Inflammatory macrophage treated with lipopolysaccharide for 1 hour (primary cell): ENCODE measurements at regions not wholly inside any gene's neighbourhood (a gene's known extent, or its start where the extent isn't known, plus 50 kb on each side); places are given as distances from the start of the nearest gene placed in this dataset.
"Not testable (repeated sequence)": the region's sequence is repeated elsewhere in the genome, so short reads cannot be mapped to it uniquely, and the experiment has no call there.

Source experiments
- DNase-seq, 2 donors: peaks; one replicate each; pipeline ENCODE4 v3.0.0-alpha.2; 2020 to 2022

DNA sequence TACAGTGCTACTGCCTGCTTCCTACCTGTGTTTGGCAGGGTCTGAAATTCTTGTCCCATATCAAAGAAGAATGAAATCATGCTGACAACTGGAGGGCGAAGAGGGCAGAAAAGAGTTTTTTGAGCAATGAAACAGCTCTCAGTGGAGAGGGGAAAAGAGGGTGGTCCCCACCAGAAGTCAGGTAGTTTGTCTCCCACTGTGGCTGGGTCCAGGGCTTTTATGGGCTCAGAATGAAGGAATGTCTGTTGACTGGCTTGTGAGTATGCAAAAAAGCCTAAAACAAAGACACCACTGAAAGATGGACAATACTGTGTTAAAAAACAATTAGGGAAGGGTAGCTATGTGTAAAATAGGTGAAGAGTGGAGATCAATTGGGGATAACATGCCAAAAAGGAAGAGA, 115.0 kb downstream of the ADAM29 start:
- no peak for DNase-seq

DNA sequence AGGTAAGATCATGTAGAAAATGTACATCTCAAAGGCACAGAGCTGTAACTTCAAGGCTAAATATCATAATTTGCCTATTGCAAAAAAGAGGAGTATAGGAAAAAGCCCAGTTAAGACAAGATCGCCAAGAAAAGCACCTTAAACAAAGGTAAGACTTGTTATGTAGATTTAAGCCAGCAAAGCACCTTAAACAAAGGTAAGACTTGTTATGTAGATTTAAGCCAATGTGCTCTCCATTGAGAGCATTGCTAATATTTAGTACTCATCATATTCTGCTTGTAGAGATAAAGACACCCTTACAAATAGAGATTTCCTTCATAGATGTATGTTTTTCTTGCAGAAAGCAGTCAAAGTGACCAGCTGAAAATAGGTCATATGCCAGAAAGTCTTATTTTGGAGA, 115.8 kb downstream of the ADAM29 start:
- DNase-seq, result no peak

DNA sequence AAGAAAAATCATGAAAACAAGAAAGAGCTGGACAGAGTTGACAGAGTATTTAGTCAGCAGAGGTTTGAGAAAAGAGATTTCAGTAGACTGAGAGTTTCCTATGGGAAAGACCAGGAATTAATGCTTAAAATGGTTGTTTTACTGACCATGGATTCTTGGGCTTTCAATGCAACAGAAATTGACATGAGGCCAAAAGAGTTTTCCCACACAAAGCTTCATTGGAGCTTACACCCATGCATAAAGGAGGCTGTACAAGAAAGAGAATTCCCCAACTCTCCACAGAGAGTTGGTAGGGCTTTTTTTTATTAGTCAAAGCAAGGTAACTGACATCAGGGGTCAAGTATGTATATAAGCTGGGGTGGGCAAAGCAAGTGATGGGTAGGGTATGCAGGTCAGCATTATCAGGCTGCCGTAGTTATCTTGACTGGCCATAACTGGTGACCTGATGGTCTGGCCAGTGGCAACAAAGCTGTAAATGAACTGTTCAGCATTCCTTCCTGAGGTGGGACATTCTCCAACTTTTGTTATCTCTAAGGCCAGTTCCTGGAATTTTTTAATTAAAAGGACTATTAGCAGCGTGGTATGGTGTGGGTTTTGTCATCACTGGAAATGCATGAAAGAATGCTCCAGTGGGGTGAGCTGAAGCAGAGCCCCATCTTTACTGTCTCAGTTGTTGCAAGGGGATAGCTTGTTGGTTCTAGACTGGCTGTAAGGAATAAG, 117.0 kb downstream of the ADAM29 start:
- no peak for DNase-seq

DNA sequence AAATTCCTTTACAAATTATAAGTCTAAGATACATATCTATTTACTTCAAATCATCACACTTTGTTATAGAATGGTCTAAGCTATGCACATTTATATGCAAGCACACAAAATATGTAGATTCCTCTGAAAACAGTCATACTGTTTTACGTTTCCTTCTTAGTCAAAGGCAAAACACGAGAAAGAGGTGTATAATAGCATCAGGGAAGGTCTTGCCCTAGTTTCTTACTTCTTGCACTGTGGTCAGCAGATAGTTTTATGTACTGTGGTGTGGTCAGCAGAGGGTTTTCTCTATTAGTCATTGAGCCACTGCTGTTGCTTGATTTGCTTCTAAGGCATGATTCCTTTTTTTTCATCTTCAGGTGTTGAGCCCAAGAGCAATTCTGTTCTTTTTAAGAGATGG, 117.7 kb downstream of the ADAM29 start:
- DNase-seq, result no peak

DNA sequence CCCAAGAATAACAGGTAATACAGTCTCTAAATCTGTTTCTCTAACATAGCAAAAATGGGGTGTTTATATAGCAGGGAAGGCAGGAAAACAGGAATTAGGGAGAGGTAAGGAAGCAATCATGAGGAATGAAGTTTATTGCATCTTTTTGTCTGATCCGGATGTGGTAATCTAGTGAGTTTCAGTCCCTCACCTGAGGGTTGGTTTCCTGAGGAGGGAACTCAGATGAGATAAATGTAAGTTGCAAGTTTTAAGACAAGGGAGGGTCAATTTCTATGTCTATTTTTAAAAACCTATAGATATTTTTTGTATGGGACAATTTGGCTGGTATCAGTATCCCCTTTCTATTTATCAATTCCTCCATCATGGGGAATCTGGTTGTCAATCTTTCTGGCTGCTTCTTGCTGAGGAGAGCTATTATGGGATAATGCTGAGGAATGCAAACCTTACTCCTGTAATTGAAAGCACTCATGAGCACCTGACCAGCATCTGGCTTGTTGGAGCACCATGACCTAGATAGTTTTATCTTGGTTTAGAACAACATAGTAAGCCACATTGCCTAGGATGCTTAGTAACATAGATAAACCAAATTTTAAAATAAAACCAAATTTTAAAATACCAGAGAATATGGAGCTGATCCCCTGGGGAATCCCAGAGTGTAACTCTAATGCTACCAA, 130.1 kb downstream of the ADAM29 start:
- no peak for DNase-seq

DNA sequence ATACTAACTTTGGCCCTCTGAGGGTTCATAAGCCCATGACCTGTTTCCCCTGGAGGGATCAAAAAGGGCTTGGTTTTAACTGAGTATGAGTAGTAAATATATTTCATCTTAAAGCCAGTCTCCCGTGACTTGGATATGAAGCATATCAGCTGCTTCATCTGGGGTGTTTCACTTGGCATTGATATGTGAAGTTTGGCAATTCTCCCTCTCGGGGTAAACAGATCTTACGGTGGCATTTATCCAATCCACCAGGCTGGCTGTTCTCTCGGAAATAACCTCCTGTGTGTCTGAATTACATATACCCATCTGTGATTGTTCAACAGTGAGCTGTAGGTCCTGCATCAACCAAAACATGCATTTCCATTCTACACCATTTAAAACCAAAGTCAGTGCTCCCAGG, 130.7 kb downstream of the ADAM29 start:
- no peak for DNase-seq

DNA sequence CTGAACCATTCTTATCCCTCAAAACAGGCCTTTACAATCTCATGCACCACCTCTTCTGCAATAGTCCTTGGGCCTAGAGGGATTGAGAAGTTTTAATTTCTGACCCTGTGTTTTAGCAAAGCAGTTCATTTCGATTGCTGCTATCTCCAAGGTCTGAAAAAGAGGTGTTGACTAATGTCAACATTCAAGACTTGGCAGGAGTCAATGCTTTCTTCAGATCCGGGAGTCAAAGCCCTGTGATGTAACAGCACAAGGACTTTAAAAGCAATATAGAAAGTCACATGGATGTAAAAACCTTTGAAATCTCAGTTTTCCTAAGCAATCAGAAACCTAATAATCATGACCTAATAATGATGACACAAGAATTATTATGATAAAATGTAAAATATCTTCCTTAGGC, 133.8 kb downstream of the ADAM29 start:
- no peak for DNase-seq

DNA sequence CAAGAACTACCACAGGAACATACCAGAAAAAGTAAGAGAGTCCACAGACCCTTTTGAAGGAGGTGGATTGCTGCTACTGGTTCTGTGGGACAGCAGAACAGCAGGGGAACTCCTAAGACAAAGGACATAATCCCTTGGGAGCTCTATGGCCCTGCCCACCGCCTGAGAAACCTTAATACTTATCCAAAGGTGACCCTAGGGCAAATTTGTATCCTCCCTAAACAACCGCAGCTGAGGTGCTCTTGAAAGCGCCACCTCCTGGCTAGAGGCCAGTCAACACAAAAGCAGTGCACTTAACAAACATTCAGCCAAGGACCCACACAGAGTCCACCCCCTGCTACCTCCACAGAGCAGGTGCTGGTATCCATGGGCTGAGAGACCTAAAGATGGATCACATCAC, 136.8 kb downstream of the ADAM29 start:
- DNase-seq, result no peak

DNA sequence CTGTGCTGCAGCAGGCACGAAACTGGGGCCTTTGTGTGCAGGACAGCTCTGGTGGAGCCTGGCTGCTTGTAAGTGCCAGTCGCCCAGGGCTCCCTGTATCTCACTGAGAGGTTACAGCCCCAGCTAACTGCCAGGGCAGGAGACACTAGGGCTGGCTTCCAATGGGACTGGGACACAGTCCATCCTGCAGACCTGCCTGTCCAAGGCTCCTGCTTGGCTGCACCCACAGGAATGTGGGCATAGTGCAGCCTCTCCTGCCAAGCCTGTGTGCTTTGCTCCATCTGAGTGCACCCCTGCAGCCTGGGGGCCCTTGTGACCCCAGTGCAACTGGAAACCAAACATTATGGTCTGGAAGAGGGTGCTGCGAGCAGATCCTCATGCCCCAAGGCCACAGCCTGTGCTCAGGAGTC, 144.0 kb downstream of the ADAM29 start:
- no peak for DNase-seq

DNA sequence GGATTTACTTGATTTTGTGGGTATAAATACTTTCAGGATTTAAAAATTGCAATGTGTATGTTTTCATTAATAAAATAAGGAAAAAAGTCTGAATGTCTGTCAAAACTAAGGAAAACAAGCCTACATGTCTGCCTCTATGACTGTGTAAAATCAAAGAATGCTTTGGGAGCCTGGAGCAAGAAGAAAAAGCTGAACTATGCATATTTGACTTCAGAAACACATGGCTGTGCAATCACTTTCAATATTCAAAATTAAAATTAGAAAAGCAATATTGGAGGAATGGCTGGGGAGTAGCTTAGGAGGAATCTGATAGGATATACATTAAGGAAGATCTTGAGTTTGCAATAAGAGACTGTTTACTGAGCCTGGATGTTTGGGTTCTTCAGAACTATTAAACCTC, 147.1 kb downstream of the ADAM29 start:
- no peak for DNase-seq

DNA sequence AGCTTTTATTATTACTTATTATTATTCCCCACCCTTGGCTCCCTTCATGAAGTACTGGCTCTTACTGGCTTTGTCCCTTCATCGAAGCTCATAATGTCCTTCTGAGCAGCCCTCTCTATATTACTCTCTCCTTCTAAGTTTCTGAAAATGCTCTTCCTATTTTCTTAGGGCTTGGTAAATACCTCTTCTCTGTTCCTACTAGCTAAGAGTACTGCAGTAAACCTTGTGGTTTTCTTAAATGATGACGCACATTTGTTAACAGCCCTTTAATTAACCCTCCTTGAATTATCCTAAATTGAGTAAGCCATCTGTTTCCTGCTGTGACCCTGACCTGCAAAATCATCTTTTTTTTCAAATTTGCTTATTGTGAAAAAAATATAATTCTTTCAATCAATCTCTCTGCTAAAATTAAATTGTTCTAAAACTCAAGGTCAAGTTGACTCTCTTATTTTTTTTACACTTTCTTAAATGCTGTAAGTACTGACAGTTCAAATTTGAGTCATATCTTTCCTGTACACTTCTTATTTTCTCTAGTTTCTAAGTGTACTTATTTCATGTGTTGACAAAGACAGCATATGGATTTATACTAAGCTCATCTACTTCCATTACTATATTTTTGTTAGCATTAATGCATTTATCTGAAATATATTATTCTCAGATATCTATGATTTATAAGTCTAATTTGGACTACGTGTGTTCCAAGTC, 148.9 kb downstream of the ADAM29 start:
- DNase-seq, result no peak

DNA sequence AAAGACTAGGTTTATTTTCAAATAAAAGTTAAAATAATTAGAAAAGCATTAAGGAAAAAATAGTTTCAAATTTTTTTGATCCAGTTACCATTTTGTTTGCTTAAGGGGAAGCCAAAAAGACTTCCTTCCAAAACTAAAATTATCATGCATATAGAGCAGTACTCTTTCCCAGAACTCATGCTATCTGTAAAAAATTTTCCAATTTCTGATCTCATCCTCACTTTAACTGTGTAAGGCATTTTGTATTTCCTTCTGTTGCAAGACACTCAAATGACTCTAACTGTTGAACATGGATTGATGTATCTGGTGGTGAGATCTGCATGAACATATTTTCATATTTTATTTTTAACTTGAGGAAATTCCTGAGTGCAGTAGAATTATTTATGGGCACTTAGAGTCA, 150.1 kb downstream of the ADAM29 start:
- no peak for DNase-seq

DNA sequence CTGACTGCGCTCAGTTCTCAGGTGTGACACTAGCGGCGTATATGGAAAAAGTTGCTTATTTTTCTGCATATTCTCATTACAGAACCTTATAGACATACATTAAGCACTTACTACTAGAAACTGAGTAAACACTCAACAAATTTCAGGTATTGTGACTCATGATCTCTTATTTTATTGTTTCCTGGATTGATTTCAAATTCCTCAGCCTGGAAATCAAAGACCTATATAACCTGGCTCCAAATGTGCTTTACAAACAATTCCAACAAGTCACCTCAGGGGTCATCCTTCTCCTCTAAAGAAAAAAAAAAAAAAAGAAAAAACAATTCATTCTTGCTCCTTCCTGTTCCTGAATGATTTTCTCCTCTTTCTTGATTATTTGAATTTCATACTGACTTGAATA, 152.3 kb downstream of the ADAM29 start:
- DNase-seq, result no peak

DNA sequence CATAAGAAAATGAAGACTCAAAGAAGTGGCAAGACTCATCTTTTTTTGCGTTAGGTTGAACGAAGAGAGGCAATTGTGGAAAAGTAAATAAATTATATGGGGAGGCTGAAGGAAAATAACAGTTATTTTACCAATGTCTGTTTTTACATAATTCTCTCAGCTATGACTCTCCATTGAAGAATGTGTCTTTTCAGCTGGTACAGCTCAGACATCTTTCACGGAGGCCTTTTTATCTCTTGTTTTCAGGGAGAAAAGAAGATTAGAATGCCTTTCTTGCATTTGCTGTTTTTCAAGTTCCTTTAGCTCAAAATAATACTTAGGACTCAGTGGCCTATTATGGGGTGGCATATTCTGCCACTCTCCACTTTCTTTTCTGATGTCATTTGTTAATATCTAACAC, 153.0 kb downstream of the ADAM29 start:
- no peak for DNase-seq

DNA sequence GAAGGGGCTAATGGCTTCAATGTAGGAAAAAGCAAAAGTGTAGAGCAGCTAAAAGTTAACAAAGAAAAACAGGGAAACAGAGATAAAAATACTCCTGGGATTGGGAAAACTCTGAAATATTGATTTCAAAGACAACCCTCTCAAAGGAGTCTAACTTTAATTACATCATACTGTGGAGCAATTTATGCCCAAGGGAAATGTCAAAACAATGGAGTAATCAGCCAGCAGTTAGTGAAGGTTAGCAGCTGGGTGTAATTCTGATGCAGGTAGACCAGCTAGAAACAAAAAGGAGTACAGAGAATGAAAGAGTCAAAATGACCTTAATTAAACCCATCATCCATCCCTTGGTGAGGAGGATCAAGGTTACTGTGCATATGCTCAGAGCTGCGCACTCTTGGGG, 169.0 kb downstream of the ADAM29 start:
- no peak for DNase-seq

DNA sequence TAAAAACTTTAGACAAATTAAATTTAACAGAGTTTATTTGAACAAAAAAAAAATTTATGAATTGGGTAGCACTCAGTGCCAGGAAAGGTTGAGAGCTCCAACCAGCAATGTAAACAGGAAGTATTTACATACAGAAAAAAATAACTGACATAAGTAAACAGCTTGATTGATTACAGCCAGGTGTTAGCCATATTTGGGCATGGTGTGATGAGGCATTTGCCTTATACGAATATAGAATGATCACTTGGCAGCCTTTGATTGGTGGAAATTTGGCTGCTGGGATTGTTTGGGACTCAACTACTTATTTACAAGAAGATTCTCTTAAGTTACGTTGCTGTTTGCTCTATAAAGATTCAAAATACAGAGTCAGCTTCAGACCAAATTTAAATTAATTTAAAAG, 172.0 kb downstream of the ADAM29 start:
- no peak for DNase-seq

DNA sequence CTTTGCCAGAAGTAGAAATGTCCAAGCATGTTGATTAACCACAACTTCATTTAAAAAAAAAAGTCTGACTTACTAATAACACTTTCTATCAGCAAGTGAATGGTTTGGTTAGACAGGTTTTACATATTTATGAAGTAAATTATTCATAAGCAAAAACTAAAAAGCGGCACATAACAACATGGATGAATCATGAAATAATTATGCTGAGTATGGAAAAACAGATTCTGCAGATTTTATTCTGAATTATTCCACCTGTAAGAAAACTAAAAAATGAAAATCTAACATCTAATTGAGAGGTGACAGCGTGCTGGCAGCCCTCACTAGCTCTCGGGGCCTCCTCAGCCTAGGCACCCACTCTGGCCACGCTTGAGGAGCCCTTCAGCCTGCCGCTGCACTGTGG, 173.5 kb downstream of the ADAM29 start:
- DNase-seq, result no peak

DNA sequence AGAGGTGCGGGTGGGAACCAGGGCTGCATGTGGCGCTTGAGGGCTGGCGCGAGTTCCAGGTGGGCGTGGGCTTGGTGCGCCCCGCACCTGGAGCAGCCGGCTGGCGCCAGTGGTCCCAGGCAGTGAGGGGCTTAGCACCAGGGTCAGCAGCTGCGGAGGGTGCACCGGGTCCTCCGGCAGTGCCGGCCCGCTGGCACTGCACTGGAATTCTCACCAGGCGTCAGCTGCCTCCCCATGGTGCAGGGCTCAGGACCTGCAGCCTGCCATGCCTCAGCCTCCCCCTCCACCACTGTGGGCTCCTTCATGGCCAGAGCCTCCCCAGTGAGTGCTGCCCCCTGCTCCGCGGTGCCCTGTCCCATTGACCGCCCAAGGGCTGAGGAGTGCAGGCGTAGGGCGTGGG, 174.0 kb downstream of the ADAM29 start:
- DNase-seq, result no peak

DNA sequence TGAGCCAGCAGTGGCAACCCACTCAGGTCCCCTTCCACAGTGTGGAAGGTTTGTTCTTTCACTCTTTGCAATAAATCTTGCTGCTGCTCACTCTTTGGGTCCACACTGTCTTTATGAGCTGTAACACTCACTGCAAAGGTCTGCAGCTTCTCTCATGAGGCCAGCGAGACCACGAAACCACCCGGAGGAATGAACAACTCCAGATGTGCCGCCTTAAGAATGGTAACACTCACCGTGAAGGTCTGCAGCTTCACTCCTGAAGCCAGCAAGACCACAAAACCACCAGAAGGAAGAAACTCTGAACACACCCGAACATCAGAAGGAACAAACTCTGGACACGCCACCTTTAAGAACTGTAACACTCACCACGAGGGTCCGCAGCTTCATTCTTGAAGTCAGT, 174.9 kb downstream of the ADAM29 start:
- not testable (repeated sequence) for DNase-seq

DNA sequence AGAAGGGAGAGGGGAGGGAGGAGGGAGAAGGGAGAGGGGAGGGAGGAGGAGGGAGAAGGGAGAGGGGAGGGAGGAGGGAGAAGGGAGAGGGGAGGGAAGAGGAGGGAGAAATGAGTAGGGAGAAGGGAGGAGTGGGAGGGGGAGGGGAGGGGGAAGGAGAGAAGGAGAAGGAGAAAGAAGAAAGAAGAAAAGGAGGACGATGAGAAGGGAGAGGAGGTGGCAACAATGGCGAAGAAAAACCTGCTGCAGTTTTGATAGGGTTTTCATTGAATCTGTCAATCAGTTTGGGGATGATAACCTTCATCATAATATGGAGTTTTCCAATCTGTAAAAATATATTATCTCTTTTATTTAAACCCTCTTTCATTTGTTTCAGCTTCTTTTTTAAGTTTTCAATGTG, 185.2 kb downstream of the ADAM29 start:
- no peak for DNase-seq

DNA sequence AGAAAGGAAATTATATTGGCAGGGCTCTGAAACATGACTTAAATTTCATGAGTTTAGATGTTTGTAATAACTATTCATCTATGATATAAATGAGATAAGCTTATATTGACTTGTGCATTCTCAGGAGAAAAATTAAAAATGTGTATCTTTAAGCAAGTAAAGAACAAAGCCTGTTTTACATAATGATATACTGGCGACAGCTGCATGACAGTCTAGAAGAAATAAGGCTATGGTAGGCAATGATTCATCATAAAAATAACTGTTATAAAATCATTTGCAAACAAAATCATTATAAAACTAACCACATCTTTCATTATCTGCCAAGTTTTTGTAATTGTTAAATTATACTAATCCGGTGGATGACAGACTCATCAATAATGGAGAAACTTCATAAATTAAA, 188.1 kb downstream of the ADAM29 start:
- no peak for DNase-seq

DNA sequence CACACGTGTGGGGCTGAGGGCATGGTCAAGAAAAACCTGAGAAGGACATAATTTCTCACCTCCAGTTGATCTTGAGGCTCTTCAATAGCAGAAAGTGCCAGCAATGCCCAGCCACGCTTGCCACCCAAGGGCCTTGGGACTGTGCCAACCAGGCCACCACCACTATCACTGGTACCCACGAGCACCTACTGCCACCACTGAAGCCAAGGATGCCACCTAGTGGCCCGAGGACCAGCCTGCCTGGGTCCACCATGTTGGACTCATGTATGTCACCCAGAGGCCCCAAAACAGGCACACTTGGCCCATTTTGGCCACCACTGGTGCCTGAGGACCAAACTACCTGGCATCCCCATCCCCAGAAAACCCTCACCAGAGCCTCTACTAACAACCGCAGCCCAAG, 191.8 kb downstream of the ADAM29 start:
- no peak for DNase-seq

DNA sequence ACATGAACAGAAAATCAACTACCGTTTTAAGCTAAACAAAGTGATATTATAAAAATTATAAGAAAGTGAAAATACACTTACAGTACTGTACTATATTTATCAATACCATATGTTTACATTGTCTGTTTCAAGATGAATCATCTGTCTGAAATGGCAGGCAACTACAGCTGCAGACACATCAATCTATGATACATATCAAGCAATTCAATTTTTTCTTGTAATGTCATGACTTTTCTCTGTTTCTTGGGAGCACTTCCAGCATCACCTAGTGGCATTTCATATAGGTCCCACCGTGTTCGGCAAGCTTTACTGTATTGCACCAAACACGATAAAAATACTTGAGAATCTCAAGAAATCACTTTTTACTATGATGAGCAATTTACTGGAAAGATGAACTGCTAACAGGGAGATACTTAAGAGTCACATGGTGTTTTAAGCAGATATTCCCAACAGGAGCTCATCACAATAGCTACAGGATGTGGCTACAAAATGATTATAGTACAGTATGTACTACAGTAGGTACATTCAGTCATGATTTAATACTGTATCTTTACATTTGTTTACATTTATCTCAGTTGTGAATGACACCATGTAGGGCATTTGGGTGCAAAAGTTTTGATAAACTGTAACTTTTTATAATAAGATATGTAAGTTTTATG, 207.4 kb downstream of the ADAM29 start:
- no peak for DNase-seq

DNA sequence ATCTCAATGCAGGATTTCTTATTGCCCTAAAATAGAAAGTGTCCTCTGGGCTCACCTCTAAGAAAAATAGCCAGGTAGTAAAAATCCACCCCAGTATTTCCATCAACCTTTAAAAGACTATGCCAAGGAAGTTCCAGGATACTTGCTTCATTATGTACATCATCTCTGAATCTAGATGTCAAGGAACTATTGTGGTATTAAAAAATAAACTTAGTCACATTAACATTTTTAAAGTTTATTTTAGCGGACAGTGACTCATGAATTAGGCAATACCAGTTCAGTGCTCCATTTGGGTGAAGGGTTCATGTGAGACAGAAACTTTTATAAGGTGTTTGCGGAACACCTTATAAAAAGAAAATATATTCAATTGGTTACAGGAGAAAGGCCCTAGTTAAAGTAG, 209.2 kb downstream of the ADAM29 start:
- DNase-seq, result no peak
